ENCODE measurements at regions not wholly inside any gene's neighbourhood (a gene's known extent, or its start where the extent isn't known, plus 50 kb on each side); places are given as distances from the start of the nearest gene placed in this dataset.

DNA sequence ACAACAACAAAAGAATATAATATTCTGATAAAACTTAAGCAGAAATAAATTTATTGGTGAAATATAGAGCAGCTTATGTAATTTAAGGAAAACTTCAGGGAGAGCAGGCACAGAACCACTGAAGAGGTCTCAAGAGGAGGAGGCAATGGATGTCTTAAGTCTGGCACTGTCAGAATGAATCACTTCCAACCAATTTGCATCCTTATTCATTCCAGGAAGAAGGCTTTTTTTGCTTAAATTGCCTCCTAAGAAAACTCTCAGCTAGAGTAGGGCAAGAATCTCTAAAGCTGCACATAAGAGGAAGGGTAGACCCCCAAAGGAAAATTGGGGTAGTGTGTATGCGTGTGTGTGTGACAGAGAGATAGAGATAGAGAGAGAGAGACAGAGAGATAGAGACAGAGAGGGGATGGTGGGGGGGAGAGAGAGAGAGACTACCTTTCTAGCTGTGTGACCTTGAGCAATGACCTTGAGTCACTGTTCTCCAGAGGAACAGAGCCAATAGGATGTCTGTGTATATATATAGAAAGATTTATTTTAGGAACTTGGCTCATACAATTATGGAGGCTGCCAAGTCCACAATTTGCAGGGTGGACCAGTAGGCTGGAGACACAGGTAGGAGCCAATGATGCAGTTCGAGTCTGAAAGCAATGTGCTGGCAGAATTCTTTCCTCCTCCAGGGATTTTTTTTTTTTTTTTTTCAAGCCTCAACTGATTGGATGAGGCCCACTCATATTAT is 96.4 kb upstream of the LINC00305 start:
- H3K27ac ChIP-seq (ENCODE audit: low read length): no peak overlapping the region
- H3K4me1 Mint-ChIP-seq: no peaks in the 10 kb centered on the region
- TF ChIP-seq, protein P1, sequence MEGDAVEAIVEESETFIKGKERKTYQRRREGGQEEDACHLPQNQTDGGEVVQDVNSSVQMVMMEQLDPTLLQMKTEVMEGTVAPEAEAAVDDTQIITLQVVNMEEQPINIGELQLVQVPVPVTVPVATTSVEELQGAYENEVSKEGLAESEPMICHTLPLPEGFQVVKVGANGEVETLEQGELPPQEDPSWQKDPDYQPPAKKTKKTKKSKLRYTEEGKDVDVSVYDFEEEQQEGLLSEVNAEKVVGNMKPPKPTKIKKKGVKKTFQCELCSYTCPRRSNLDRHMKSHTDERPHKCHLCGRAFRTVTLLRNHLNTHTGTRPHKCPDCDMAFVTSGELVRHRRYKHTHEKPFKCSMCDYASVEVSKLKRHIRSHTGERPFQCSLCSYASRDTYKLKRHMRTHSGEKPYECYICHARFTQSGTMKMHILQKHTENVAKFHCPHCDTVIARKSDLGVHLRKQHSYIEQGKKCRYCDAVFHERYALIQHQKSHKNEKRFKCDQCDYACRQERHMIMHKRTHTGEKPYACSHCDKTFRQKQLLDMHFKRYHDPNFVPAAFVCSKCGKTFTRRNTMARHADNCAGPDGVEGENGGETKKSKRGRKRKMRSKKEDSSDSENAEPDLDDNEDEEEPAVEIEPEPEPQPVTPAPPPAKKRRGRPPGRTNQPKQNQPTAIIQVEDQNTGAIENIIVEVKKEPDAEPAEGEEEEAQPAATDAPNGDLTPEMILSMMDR (IDR thresholded peaks at IDR 0.05): no peak
- no peaks in the 10 kb centered on the region for H3K27me3 Mint-ChIP-seq (ENCODE audit: low read depth in 2 of 2)
- ATAC-seq (no peak), DNase-seq (no peak)
- H3K27ac Mint-ChIP-seq: no peak overlapping the region
- 76% methylated on average over 2 of the region's 2 CpGs for WGBS (ENCODE audit: insufficient coverage)
- no peaks in the 10 kb centered on the region for H3K27me3 ChIP-seq (ENCODE audit: control insufficient read depth, insufficient read depth, low read length)
- no peaks in the 10 kb centered on the region for H3K36me3 ChIP-seq (ENCODE audit: control insufficient read depth, insufficient read depth, low read length)
- H3K9me3 Mint-ChIP-seq: peaks cover 6 to 9% of the 10 kb centered on the region in 2 donors
- no peak overlapping the region for H3K4me3 Mint-ChIP-seq
- no peak overlapping the region for H3K4me3 ChIP-seq (ENCODE audit: low read length)
- no peaks in the 10 kb centered on the region for H3K4me1 ChIP-seq (ENCODE audit: control insufficient read depth, insufficient read depth, low read length)
- H3K36me3 Mint-ChIP-seq: no peaks in the 10 kb centered on the region
- no peaks in the 10 kb centered on the region for H3K9me3 ChIP-seq (ENCODE audit: control insufficient read depth, insufficient read depth, low read length)
- intact Hi-C loops (cut with micrococcal nuclease): no loop called here

DNA sequence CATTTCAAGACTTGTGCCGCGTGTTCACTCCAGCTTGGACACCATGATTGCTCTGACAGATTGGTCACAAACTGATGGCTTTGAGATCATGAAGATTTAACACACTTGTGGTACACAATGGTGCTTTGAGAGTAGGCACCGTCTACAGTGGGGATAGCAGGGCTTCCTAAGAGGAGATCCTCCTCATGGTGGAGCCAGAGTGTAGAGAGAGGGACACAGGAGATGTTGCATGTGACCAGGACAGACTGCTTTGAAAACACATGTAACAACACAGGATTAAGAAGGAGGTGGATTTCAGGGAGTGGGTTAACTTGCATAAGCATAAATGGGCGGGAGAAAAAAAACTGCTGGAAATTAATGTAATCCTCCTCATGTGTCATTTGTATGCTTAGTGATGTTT is 95.7 kb upstream of the LINC00305 start:
- no peak overlapping the region for H3K27ac ChIP-seq (ENCODE audit: low read length)
- H3K9me3 ChIP-seq (ENCODE audit: control insufficient read depth, insufficient read depth, low read length): no peaks in the 10 kb centered on the region
- no peaks in the 10 kb centered on the region for H3K4me1 Mint-ChIP-seq
- DNase-seq (no peak), ATAC-seq (no peak)
- no peaks in the 10 kb centered on the region for H3K27me3 ChIP-seq (ENCODE audit: control insufficient read depth, insufficient read depth, low read length)
- H3K4me3 Mint-ChIP-seq: no peak overlapping the region
- H3K4me3 ChIP-seq (ENCODE audit: low read length): no peak overlapping the region
- no peaks in the 10 kb centered on the region for H3K4me1 ChIP-seq (ENCODE audit: control insufficient read depth, insufficient read depth, low read length)
- H3K27ac Mint-ChIP-seq: no peak overlapping the region
- no peaks in the 10 kb centered on the region for H3K36me3 Mint-ChIP-seq
- 71% methylated on average over 4 of the region's 4 CpGs for WGBS (ENCODE audit: insufficient coverage)
- no peaks in the 10 kb centered on the region for H3K27me3 Mint-ChIP-seq (ENCODE audit: low read depth in 2 of 2)
- H3K36me3 ChIP-seq (ENCODE audit: control insufficient read depth, insufficient read depth, low read length): no peaks in the 10 kb centered on the region
- intact Hi-C loops (cut with micrococcal nuclease): no loop called here
- H3K9me3 Mint-ChIP-seq: peaks cover 5 to 9% of the 10 kb centered on the region in 2 donors
- TF ChIP-seq, protein P1 (IDR thresholded peaks at IDR 0.05): no peak

DNA sequence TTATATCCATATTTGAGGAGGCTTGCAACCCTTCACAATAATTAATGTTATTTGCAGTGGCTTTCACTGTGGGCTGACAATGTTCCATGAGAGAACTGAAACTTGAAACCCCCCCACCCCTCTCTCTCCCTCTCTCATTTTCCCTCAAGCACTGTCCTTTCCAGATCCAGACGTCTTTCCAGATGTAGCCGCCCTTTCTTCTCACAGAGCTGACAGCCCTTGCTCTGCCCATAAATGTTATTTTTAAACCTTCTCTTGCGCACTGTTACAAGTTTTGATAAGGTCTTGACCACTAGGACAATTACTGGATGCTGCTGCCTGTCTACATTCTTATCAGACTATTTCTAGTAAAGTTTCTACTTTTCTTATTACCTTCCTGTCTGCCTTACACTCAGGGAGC is 91.4 kb upstream of the LINC00305 start:
- Histone ChIP-seq H3K4me3 (ENCODE audit: low read length) (no peak overlapping the region), H3K36me3 (ENCODE audit: control insufficient read depth, insufficient read depth, low read length) (no peaks in the 10 kb centered on the region), H3K27ac (ENCODE audit: low read length) (no peak overlapping the region), H3K27me3 (ENCODE audit: control insufficient read depth, insufficient read depth, low read length) (no peaks in the 10 kb centered on the region), H3K9me3 (ENCODE audit: control insufficient read depth, insufficient read depth, low read length) (no peaks in the 10 kb centered on the region), H3K4me1 (ENCODE audit: control insufficient read depth, insufficient read depth, low read length) (no peaks in the 10 kb centered on the region)
- TF ChIP-seq, protein P1 (IDR thresholded peaks at IDR 0.05): no peak
- DNase-seq (no peak), ATAC-seq (no peak)
- no peaks in the 10 kb centered on the region for H3K27me3 Mint-ChIP-seq (ENCODE audit: low read depth in 2 of 2)
- peaks cover 2 to 6% of the 10 kb centered on the region in 2 donors for H3K9me3 Mint-ChIP-seq
- WGBS (ENCODE audit: insufficient coverage): 93% methylated on average over 3 of the region's 3 CpGs
- no peaks in the 10 kb centered on the region for H3K36me3 Mint-ChIP-seq
- H3K4me3 Mint-ChIP-seq: no peak overlapping the region
- intact Hi-C loops (cut with micrococcal nuclease): no loop called here
- H3K27ac Mint-ChIP-seq: no peak overlapping the region
- no peaks in the 10 kb centered on the region for H3K4me1 Mint-ChIP-seq

DNA sequence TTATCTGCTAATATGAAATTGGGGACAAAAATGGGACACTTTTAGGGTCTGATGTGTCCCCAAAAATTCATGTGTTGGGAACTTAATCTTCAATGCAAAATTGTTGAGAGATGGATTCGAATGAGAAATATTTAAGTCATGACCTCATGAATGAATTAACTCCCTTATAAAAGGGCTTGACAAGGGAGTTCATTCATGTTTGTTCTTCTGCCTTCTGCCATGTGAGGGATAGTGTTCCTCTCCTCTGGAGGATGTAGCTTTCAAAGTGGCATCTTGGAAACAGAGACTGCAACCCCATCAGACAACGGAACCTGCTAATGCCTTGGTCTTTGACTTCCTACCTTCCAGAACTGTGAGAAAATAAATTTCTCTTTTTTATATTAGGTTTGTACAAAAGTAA is 89.2 kb upstream of the LINC00305 start:
- H3K4me1 Mint-ChIP-seq: no peaks in the 10 kb centered on the region
- H3K27me3 Mint-ChIP-seq (ENCODE audit: low read depth in 2 of 2): no peaks in the 10 kb centered on the region
- no peaks in the 10 kb centered on the region for H3K4me1 ChIP-seq (ENCODE audit: control insufficient read depth, insufficient read depth, low read length)
- peaks cover 3 to 6% of the 10 kb centered on the region in 2 donors for H3K9me3 Mint-ChIP-seq
- no peak overlapping the region for H3K4me3 ChIP-seq (ENCODE audit: low read length)
- H3K27ac ChIP-seq (ENCODE audit: low read length): no peak overlapping the region
- intact Hi-C loops (cut with micrococcal nuclease): no loop called here
- no peaks in the 10 kb centered on the region for H3K36me3 Mint-ChIP-seq
- no peak overlapping the region for H3K4me3 Mint-ChIP-seq
- no peak overlapping the region for H3K27ac Mint-ChIP-seq
- TF ChIP-seq, protein P1 (IDR thresholded peaks at IDR 0.05): no peak
- ATAC-seq (no peak), DNase-seq (no peak)
- 80% methylated on average over 1 of the region's 2 CpGs for WGBS (ENCODE audit: insufficient coverage)
- no peaks in the 10 kb centered on the region for H3K27me3 ChIP-seq (ENCODE audit: control insufficient read depth, insufficient read depth, low read length)
- H3K36me3 ChIP-seq (ENCODE audit: control insufficient read depth, insufficient read depth, low read length): no peaks in the 10 kb centered on the region
- no peaks in the 10 kb centered on the region for H3K9me3 ChIP-seq (ENCODE audit: control insufficient read depth, insufficient read depth, low read length)

All from natural killer cell (primary cell).